Loucy (cell line): ENCODE measurements at regions not wholly inside any gene's neighbourhood (a gene's known extent, or its start where the extent isn't known, plus 50 kb on each side); places are given as distances from the start of the nearest gene placed in this dataset.

ENCODE experiments used
- CTCF ChIP-seq: fragments of 200-600 bp; sonication (generic); conservative IDR thresholded peaks from 2 replicates; pipeline ENCODE4 v1.5.1; 2014; ENCODE audit warnings: mild to moderate bottlenecking, antibody characterized with exemption, low read length
- EZH2phosphoT487 ChIP-seq: fragments of 200-600 bp; IDR thresholded peaks from 2 replicates; pipeline ENCODE4 v1.6.1; 2018; ENCODE audit warnings: antibody characterized with exemption, mild to moderate bottlenecking, moderate library complexity, borderline replicate concordance

DNA sequence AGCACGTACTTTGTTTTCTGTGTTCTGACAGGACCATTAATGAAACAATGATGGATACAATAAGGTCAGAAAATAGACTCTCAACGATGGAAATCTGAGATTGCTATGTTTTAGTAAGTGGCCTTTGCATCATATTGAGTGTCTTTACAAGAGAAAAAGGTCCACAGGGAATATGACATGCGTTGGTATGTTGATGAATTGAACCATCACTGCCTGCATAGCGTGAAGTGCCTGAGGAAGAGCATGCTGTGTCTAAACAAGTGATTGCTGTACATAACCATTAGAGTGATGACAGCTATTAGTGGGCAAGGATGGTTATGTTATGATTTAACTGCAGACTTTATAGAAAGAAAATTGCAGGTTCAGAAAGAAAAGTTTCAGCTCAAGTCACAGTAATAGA is 623.2 kb downstream of the SLITRK5 start:
- TF ChIP-seq CTCF (no peak), EZH2phosphoT487 (no peak)
